22Rv1 (cell line): ENCODE measurements at regions not wholly inside any gene's neighbourhood (a gene's known extent, or its start where the extent isn't known, plus 50 kb on each side); places are given as distances from the start of the nearest gene placed in this dataset.

Experiments
- H3K27ac ChIP-seq: fragments of 450-650 bp; 2 replicates; pipeline ENCODE4 v1.5.1; 2017
- CTCF ChIP-seq: fragments of 450-650 bp; IDR thresholded peaks from 2 replicates; pipeline ENCODE4 v1.5.1; 2017; ENCODE audit warnings: mild to moderate bottlenecking
- ZFX ChIP-seq: fragments of 450-650 bp; IDR thresholded peaks from 2 replicates; pipeline ENCODE4 v1.6.1; 2017; ENCODE audit warnings: antibody characterized with exemption, borderline replicate concordance

GRCh38 chr17:22654447-22654846 lies 962.1 kb downstream of the KCNJ18 start:
- TF ChIP-seq CTCF: no peak
- no peak for TF ChIP-seq ZFX
- H3K27ac ChIP-seq: no peak overlapping the region

GRCh38 chr17:22669721-22670120 lies 977.4 kb downstream of the KCNJ18 start:
- H3K27ac ChIP-seq: no peak overlapping the region
- TF ChIP-seq CTCF: no peak

GRCh38 chr17:22671110-22671509 lies 978.8 kb downstream of the KCNJ18 start:
- no peak for TF ChIP-seq CTCF
- TF ChIP-seq ZFX: no peak
- H3K27ac ChIP-seq: no peak overlapping the region

GRCh38 chr17:22692066-22692805 lies 999.9 kb downstream of the KCNJ18 start:
- H3K27ac ChIP-seq: no peak overlapping the region
- no peak for TF ChIP-seq ZFX
- TF ChIP-seq CTCF: no peak

- TF ChIP-seq CTCF (no peak), ZFX (no peak)
- H3K27ac ChIP-seq: no peak overlapping the region
Observed at GRCh38 chr17:22692806-22693171, 1000.5 kb downstream of the KCNJ18 start.

- no peak for TF ChIP-seq ZFX
- TF ChIP-seq CTCF: peak; percentile 95
- H3K27ac ChIP-seq: no peak overlapping the region
Observed at GRCh38 chr17:22694362-22695227, 1002.3 kb downstream of the KCNJ18 start.

GRCh38 chr17:22695228-22695619 lies 1002.9 kb downstream of the KCNJ18 start:
- peak; percentile 35; the same call in 1 of the 2 replicates for TF ChIP-seq CTCF
- no peak for TF ChIP-seq ZFX

More at GRCh38 chr17:22695228-22695619, 1002.9 kb downstream of the KCNJ18 start:
- no peak overlapping the region for H3K27ac ChIP-seq
